Aorta (tissue), 5 donors: ENCODE measurements at regions not wholly inside any gene's neighbourhood (a gene's known extent, or its start where the extent isn't known, plus 50 kb on each side); places are given as distances from the start of the nearest gene placed in this dataset.

Experiments
- ATAC-seq: fragments of 200-7000 bp; cut with Tn5 transposase; one replicate; pipeline ENCODE4 v1.9.1; 2022; ENCODE audit warnings: moderate library complexity; ENCODE audit not compliant: low FRiP score
- DNase-seq, 2 donors: peaks; one replicate each; pipeline ENCODE4 v3.0.0-alpha.2; 2020
- H3K27ac ChIP-seq, 2 donors: one replicate each; pipeline ENCODE4 v1.5.1; 2013; ENCODE audit warnings: low read length in 2 of 2, mild to moderate bottlenecking in 2 of 2, moderate library complexity in 2 of 2, control low read depth in 1 of 2, inconsistent platforms in 1 of 2, low read depth in 1 of 2
- H3K27me3 ChIP-seq, 2 donors: one replicate each; pipeline ENCODE4 v1.6.1; 2013; ENCODE audit warnings: control low read depth in 1 of 2, low read length in 1 of 2, mild to moderate bottlenecking in 1 of 2, moderate library complexity in 1 of 2; ENCODE audit not compliant: insufficient read depth in 2 of 2, control insufficient read depth in 1 of 2
- H3K36me3 ChIP-seq, 2 donors: one replicate each; pipeline ENCODE4 v1.6.1; 2013; ENCODE audit warnings: control low read depth in 1 of 2, low read length in 1 of 2, mild to moderate bottlenecking in 1 of 2; ENCODE audit not compliant: insufficient read depth in 2 of 2, control insufficient read depth in 1 of 2
- H3K4me1 ChIP-seq, 2 donors: one replicate each; pipeline ENCODE4 v1.6.1; 2013; ENCODE audit warnings: low read length in 2 of 2, control low read depth in 1 of 2, mild to moderate bottlenecking in 1 of 2, moderate library complexity in 1 of 2; ENCODE audit not compliant: insufficient read depth in 2 of 2, control insufficient read depth in 1 of 2
- H3K4me3 ChIP-seq, 2 donors: one replicate each; pipeline ENCODE4 v1.5.1; 2013; ENCODE audit warnings: low read length in 2 of 2, control low read depth in 1 of 2, mild to moderate bottlenecking in 1 of 2
- H3K9me3 ChIP-seq: one replicate; pipeline ENCODE4 v1.6.1; 2013; ENCODE audit warnings: mild to moderate bottlenecking, low read length; ENCODE audit not compliant: control insufficient read depth
- WGBS, 2 donors: extraction: QIAGEN DNeasy Blood & Tissue Kit; methylation state at CpG; one replicate each; pipeline ENCODE4 v1.1.7; 2013; 5-methylcytosine and 5-hydroxymethylcytosine counted together
- intact Hi-C, 2 donors: fragments of 100-400 bp; cut with DNase I; formaldehyde crosslinking; loops; one replicate each; pipeline versions ENCODE4 v1.14.2 to v1.15.0; 2022
- donor health status: healthy with polysubstance abuse.
- donor health status: Bipolar disorder and iron deficiency.
- donor health status: DM: no; HTN: no; CAD: no.
- donor health status: DM: no; HTN: no; CAD: no.
- donor health status: DM: yes; HTN: yes; CAD: no.

- WGBS, 2 donors, result 64 to 73% methylated on average over 2 of the region's 2 CpGs
- H3K36me3 ChIP-seq, result no peaks in the 10 kb centered on the region
- H3K4me1 ChIP-seq, result no peaks in the 10 kb centered on the region
- H3K27ac ChIP-seq, result no peak overlapping the region
- no peak overlapping the region for H3K4me3 ChIP-seq
- ATAC-seq (no peak), DNase-seq (no peak)
- no peaks in the 10 kb centered on the region for H3K9me3 ChIP-seq
- H3K27me3 ChIP-seq, result no peaks in the 10 kb centered on the region
- intact Hi-C loops, result no loop called here
Measured at GRCh38 chr18:75652528-75652927, 225.0 kb upstream of the SMIM21 start.

DNA sequence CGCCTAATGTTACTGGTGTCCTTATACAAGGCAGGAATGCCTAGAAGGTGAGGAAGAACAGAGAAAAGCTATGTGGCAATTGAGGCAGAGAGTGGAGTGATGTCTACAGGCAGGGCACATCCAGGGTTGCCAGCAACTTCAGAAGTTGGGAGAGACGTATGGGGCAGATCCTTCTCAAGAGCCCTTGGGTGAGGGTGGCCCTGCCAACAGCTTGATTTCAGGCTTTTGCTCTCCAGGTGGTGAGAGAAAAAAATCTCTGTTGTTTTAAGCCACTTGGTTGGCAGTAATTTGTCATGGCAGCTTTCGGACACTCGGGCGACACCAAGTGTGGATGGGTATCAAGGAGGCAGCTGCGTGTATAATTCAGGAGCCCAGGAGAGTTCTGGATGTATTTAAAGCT lies 217.4 kb upstream of the SMIM21 start:
- 90 to 91% methylated on average over 6 of the region's 6 CpGs for WGBS, 2 donors
- no peaks in the 10 kb centered on the region for H3K27me3 ChIP-seq
- intact Hi-C loops, result no loop called here

GRCh38 chr18:75643083-75643482 lies 215.6 kb upstream of the SMIM21 start:
- ATAC-seq, result no peak
- H3K9me3 ChIP-seq, result no peaks in the 10 kb centered on the region
- H3K27me3 ChIP-seq, result no peaks in the 10 kb centered on the region
- H3K4me1 ChIP-seq, result no peaks in the 10 kb centered on the region
- DNase-seq, result no peak
- WGBS, 2 donors, result 94 to 95% methylated on average over 6 of the region's 6 CpGs
- intact Hi-C loops, result no loop called here
- no peak overlapping the region for H3K4me3 ChIP-seq
- H3K27ac ChIP-seq, result no peak overlapping the region
- H3K36me3 ChIP-seq, result no peaks in the 10 kb centered on the region

More for the DNA sequence above, 217.4 kb upstream of the SMIM21 start:
- Histone ChIP-seq H3K4me1 (no peaks in the 10 kb centered on the region), H3K9me3 (no peaks in the 10 kb centered on the region), H3K27ac (no peak overlapping the region), H3K4me3 (no peak overlapping the region), H3K36me3 (no peaks in the 10 kb centered on the region)
- no peak for DNase-seq
- ATAC-seq, result no peak

GRCh38 chr18:75639472-75639831 lies 211.9 kb upstream of the SMIM21 start:
- H3K9me3 ChIP-seq, result no peaks in the 10 kb centered on the region
- intact Hi-C loops, result no loop called here
- no peak overlapping the region for H3K4me3 ChIP-seq
- WGBS, 2 donors, result 40 to 44% methylated on average over 8 of the region's 8 CpGs
- no peak overlapping the region for H3K27ac ChIP-seq
- no peaks in the 10 kb centered on the region for H3K36me3 ChIP-seq
- H3K27me3 ChIP-seq, result no peaks in the 10 kb centered on the region
- DNase-seq (no peak), ATAC-seq (no peak)
- H3K4me1 ChIP-seq, result no peaks in the 10 kb centered on the region

GRCh38 chr18:75638776-75639471 lies 211.4 kb upstream of the SMIM21 start:
- no peaks in the 10 kb centered on the region for H3K4me1 ChIP-seq
- peak; percentile 68 for ATAC-seq
- no peaks in the 10 kb centered on the region for H3K36me3 ChIP-seq
- no peak overlapping the region for H3K4me3 ChIP-seq
- no peaks in the 10 kb centered on the region for H3K27me3 ChIP-seq
- H3K9me3 ChIP-seq, result no peaks in the 10 kb centered on the region
- DNase-seq, result no peak
- 4 to 7% methylated on average over 23 to 24 of the region's 24 CpGs for WGBS, 2 donors
- no peak overlapping the region for H3K27ac ChIP-seq
- intact Hi-C loops, result no loop called here

DNA sequence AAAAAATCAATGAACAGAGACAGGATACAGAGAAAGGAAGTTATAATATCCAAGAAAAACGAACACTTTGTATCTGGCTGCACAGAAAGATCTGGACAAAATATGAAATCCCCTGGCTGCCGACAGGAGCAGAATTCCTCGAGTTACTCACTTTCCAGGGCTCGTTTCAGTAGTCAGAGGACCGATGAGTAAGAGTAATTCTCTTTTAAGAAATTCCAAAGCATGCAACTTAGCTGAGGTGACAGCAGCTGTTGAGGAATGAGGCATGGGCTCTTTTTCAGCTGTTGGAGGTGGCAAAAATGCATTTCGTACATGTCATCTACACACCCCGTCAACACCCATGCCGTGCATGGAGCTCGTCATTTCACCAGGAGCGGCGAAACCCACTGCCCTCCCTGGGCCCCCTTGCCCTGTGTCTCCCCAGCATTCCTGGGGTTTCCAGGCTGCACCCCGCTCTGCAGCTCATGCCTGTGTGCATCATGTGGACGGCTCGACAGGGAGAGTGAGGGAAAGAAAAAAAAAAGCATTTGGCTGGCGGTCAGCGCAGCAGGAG lies 210.8 kb upstream of the SMIM21 start:
- no peak overlapping the region for H3K4me3 ChIP-seq
- no peak for DNase-seq
- no peaks in the 10 kb centered on the region for H3K36me3 ChIP-seq
- intact Hi-C loops, result no loop called here
- H3K27ac ChIP-seq, result no peak overlapping the region
- no peaks in the 10 kb centered on the region for H3K27me3 ChIP-seq
- no peak for ATAC-seq
- 3 to 6% methylated on average over 16 of the region's 16 CpGs for WGBS, 2 donors
- H3K4me1 ChIP-seq, result no peaks in the 10 kb centered on the region
- no peaks in the 10 kb centered on the region for H3K9me3 ChIP-seq

- intact Hi-C loops, result no loop called here
- no peaks in the 10 kb centered on the region for H3K36me3 ChIP-seq
- WGBS, 2 donors, result 75 to 76% methylated on average over 5 of the region's 5 CpGs
- no peak overlapping the region for H3K27ac ChIP-seq
- H3K4me3 ChIP-seq, result no peak overlapping the region
- no peaks in the 10 kb centered on the region for H3K27me3 ChIP-seq
- H3K9me3 ChIP-seq, result no peaks in the 10 kb centered on the region
- no peaks in the 10 kb centered on the region for H3K4me1 ChIP-seq
- no peak for DNase-seq
- ATAC-seq, result no peak
Measured at GRCh38 chr18:75635096-75635495, 207.6 kb upstream of the SMIM21 start.

- Histone ChIP-seq H3K4me1 (no peaks in the 10 kb centered on the region), H3K27ac (no peak overlapping the region), H3K9me3 (no peaks in the 10 kb centered on the region), H3K4me3 (no peak overlapping the region), H3K27me3 (no peaks in the 10 kb centered on the region), H3K36me3 (no peaks in the 10 kb centered on the region)
- DNase-seq (no peak), ATAC-seq (no peak)
- intact Hi-C loops, result no loop called here
- WGBS, 2 donors, result 84 to 89% methylated on average over 5 of the region's 5 CpGs
Measured at GRCh38 chr18:75625966-75626365, 198.5 kb upstream of the SMIM21 start.

- no peak for ATAC-seq
- intact Hi-C loops, result no loop called here
- no peaks in the 10 kb centered on the region for H3K9me3 ChIP-seq
- 92 to 93% methylated on average over 5 of the region's 5 CpGs for WGBS, 2 donors
- no peaks in the 10 kb centered on the region for H3K4me1 ChIP-seq
- H3K36me3 ChIP-seq, result no peaks in the 10 kb centered on the region
- DNase-seq, result no peak
- no peak overlapping the region for H3K4me3 ChIP-seq
- H3K27me3 ChIP-seq, result no peaks in the 10 kb centered on the region
- H3K27ac ChIP-seq, result no peak overlapping the region
Measured at GRCh38 chr18:75624869-75625268, 197.4 kb upstream of the SMIM21 start.
